GM12878 (cell line): ENCODE measurements at regions not wholly inside any gene's neighbourhood (a gene's known extent, or its start where the extent isn't known, plus 50 kb on each side); places are given as distances from the start of the nearest gene placed in this dataset.

Experiments
- ATAC-seq: fragments of 200-7000 bp; cut with Tn5 transposase; 3 replicates; pipeline ENCODE4 v1.9.1; 2020; ENCODE audit warnings: mild to moderate bottlenecking, moderate library complexity
- BruUV-seq: library from RNA; stranded (reverse); fragments of 400-500 nt; replicated peaks from 2 replicates; lab custom pipeline; 2021; lab: Mats Ljungman, UMichigan
- CTCF ChIA-PET: fragments of 300-600 bp; sonication (Branson Sonifier 250); formaldehyde crosslinking; extraction: SDS; loops from one replicate; lab custom pipeline; 2021; ENCODE audit warnings: inconsistent platforms; lab: Yijun Ruan, JAX
- POLR2A ChIA-PET: fragments of 350-600 bp; formaldehyde crosslinking; extraction: SDS; loops from one replicate; lab custom pipeline; 2021; ENCODE audit warnings: inconsistent platforms; lab: Charles Lee
- RAD21 ChIA-PET: fragments of 300-600 bp; sonication (Branson Sonifier 250); formaldehyde crosslinking; loops from one replicate; lab custom pipeline; 2023; ENCODE audit warnings: antibody characterized with exemption; ENCODE audit not compliant: unreplicated experiment; lab: Charles Lee
- SMC1A ChIA-PET: fragments of 300-600 bp; sonication (Branson Sonifier 250); formaldehyde crosslinking; loops from one replicate; lab custom pipeline; 2023; ENCODE audit not compliant: unreplicated experiment, uncharacterized antibody; lab: Charles Lee
- DNase-seq: peaks from one replicate; pipeline ENCODE4 v3.0.0-alpha.2; 2011; ENCODE audit warnings: low read depth, low spot score
- FAIRE-seq: peaks from 3 replicates; lab custom pipeline; 2011; peaks lifted over from hg19 to GRCh38; lab: Jason Lieb, UNC
- H2AFZ ChIP-seq: 2 replicates; pipeline ENCODE4 v1.6.0; 2011; ENCODE audit warnings: low read depth, low read length, control low read depth; ENCODE audit not compliant: control insufficient read depth
- H3K27ac ChIP-seq: 2 replicates; pipeline ENCODE4 v1.5.1; 2011; ENCODE audit warnings: control low read depth; ENCODE audit not compliant: control insufficient read depth, insufficient read depth
- H3K27me3 ChIP-seq, 2 experiments: replicated peaks in 1 of 2; 2 replicates each; pipeline versions ENCODE4 v1.6.0 to v1.6.1; 2011; ENCODE audit warnings: low read length in 1 of 2; ENCODE audit not compliant: control insufficient read depth in 2 of 2, insufficient read depth in 2 of 2
- H3K36me3 ChIP-seq, 2 experiments: 2 replicates each; pipeline ENCODE4 v1.5.1; 2011; ENCODE audit warnings: low read length in 1 of 2; ENCODE audit not compliant: control insufficient read depth in 2 of 2, insufficient read depth in 2 of 2
- H3K4me1 ChIP-seq: 2 replicates; pipeline ENCODE4 v1.6.1; 2011; ENCODE audit warnings: mild to moderate bottlenecking, low read length, moderate library complexity, mixed read lengths; ENCODE audit not compliant: control insufficient read depth, insufficient read depth
- H3K4me2 ChIP-seq: 2 replicates; pipeline ENCODE4 v1.6.0; 2011; ENCODE audit warnings: control low read depth; ENCODE audit not compliant: control insufficient read depth, insufficient read depth
- H3K4me3 ChIP-seq: fragments of 200-600 bp; sonication (generic); 2 replicates; pipeline ENCODE4 v1.5.1; 2016
- H3K79me2 ChIP-seq: 2 replicates; pipeline ENCODE4 v1.6.0; 2011; ENCODE audit warnings: low read length; ENCODE audit not compliant: control insufficient read depth, insufficient read depth
- H3K9ac ChIP-seq: 2 replicates; pipeline ENCODE4 v1.8.0; 2011; ENCODE audit warnings: low read length, control low read depth, mixed read lengths; ENCODE audit not compliant: control insufficient read depth, insufficient read depth
- H3K9me3 ChIP-seq: replicated peaks from 3 replicates; pipeline ENCODE4 v1.5.1; 2011; ENCODE audit warnings: mild to moderate bottlenecking, low read length; ENCODE audit not compliant: control insufficient read depth, insufficient read depth
- H4K20me1 ChIP-seq: 2 replicates; pipeline ENCODE4 v1.6.0; 2011; ENCODE audit not compliant: control insufficient read depth, insufficient read depth
- CBX3 ChIP-seq: fragments of 200-600 bp; sonication (generic); IDR thresholded peaks from 2 replicates; pipeline ENCODE4 v1.6.1; 2016; ENCODE audit warnings: low read depth, borderline replicate concordance
- CBX5 ChIP-seq: sonication (generic); IDR thresholded peaks from 2 replicates; pipeline ENCODE4 v1.6.1; 2016; ENCODE audit warnings: low read depth, moderate library complexity, mild to moderate bottlenecking, inconsistent platforms
- EGR1 ChIP-seq, 2 experiments: IDR thresholded peaks; 1 replicate in 1 of 2; 2 replicates in 1 of 2; pipeline ENCODE4 v1.6.1; 2011 to 2012; ENCODE audit warnings: low read depth in 2 of 2, low read length in 2 of 2, borderline replicate concordance in 1 of 2, mild to moderate bottlenecking in 1 of 2, moderate library complexity in 1 of 2
- FOS ChIP-seq: IDR thresholded peaks from 3 replicates; pipeline ENCODE4 v1.6.1; 2011; ENCODE audit warnings: borderline replicate concordance; ENCODE audit not compliant: insufficient read length; ENCODE audit errors: extremely low read depth
- FOXM1 ChIP-seq: IDR thresholded peaks from 2 replicates; pipeline ENCODE4 v1.6.1; 2012; ENCODE audit warnings: low read depth, mild to moderate bottlenecking, inconsistent platforms, low read length, moderate library complexity
- GATAD2B ChIP-seq: fragments of 450-650 bp; conservative IDR thresholded peaks from 2 replicates; pipeline ENCODE4 v1.6.1; 2017; ENCODE audit warnings: low read depth, mild to moderate bottlenecking, moderate library complexity
- HDAC6 ChIP-seq: fragments of 200-600 bp; sonication (generic); IDR thresholded peaks from one replicate; pipeline ENCODE4 v1.8.0; 2017; ENCODE audit warnings: antibody characterized with exemption; ENCODE audit not compliant: unreplicated experiment
- IKZF1 ChIP-seq: fragments of 450-650 bp; conservative IDR thresholded peaks from 2 replicates; pipeline ENCODE4 v1.6.1; 2017; ENCODE audit warnings: antibody characterized with exemption, mild to moderate bottlenecking
- JUND ChIP-seq: IDR thresholded peaks from 2 replicates; pipeline ENCODE4 v1.6.1; 2012; ENCODE audit warnings: low read depth, mild to moderate bottlenecking, low read length, improper control_type of control experiment, moderate library complexity
- MEF2B ChIP-seq: fragments of 450-650 bp; IDR thresholded peaks from 2 replicates; pipeline ENCODE4 v1.6.1; 2018; ENCODE audit warnings: mild to moderate bottlenecking, moderate library complexity; ENCODE audit not compliant: partially characterized antibody, poor library complexity, severe bottlenecking
- MXI1 ChIP-seq: fragments of 150-350 bp; IDR thresholded peaks from 2 replicates; pipeline ENCODE4 v1.6.1; 2011; ENCODE audit warnings: low read depth, mild to moderate bottlenecking, inconsistent platforms, low read length, improper control_type of control experiment
- NBN ChIP-seq: fragments of 450-650 bp; IDR thresholded peaks from 2 replicates; pipeline ENCODE4 v1.6.1; 2016
- PML ChIP-seq: IDR thresholded peaks from 2 replicates; pipeline ENCODE4 v1.6.1; 2012; ENCODE audit warnings: low read length, inconsistent platforms
- SREBF2 ChIP-seq: IDR thresholded peaks from 2 replicates; pipeline ENCODE4 v1.6.1; 2012; ENCODE audit warnings: mild to moderate bottlenecking, low read length
- YBX1 ChIP-seq: fragments of 450-650 bp; IDR thresholded peaks from 2 replicates; pipeline ENCODE4 v1.6.1; 2016; ENCODE audit warnings: antibody characterized with exemption
- ZNF207 ChIP-seq: fragments of 450-650 bp; IDR thresholded peaks from 2 replicates; pipeline ENCODE4 v1.6.1; 2014; ENCODE audit warnings: antibody characterized with exemption, mild to moderate bottlenecking, borderline replicate concordance
- ZNF24 ChIP-seq: fragments of 450-650 bp; IDR thresholded peaks from 2 replicates; pipeline ENCODE4 v1.6.1; 2017; ENCODE audit warnings: antibody characterized with exemption, mild to moderate bottlenecking
- WGBS: methylation state at CpG from one replicate; pipeline ENCODE4 v1.1.6; 2016; ENCODE audit warnings: low lambda C conversion rate; ENCODE audit not compliant: insufficient replicate concordance, insufficient coverage; ENCODE audit errors: missing lambda C conversion rate; 5-methylcytosine and 5-hydroxymethylcytosine counted together
- in situ Hi-C: fragments of 300-500 bp; cut with MboI; formaldehyde crosslinking; loops from 9 replicates; pipeline ENCODE4 v1.14.3; 2018; ENCODE audit warnings: mixed read lengths
- intact Hi-C: fragments of 100-400 bp; cut with micrococcal nuclease; formaldehyde crosslinking; loops from one replicate; pipeline ENCODE4 v1.14.2; 2022; ENCODE audit not compliant: unreplicated experiment
- TF ChIP-seq, protein P1 (sequence below): fragments of 450-650 bp; IDR thresholded peaks from 2 replicates; pipeline ENCODE4 v1.6.1; 2017; ENCODE audit warnings: mild to moderate bottlenecking, moderate library complexity

DNA sequence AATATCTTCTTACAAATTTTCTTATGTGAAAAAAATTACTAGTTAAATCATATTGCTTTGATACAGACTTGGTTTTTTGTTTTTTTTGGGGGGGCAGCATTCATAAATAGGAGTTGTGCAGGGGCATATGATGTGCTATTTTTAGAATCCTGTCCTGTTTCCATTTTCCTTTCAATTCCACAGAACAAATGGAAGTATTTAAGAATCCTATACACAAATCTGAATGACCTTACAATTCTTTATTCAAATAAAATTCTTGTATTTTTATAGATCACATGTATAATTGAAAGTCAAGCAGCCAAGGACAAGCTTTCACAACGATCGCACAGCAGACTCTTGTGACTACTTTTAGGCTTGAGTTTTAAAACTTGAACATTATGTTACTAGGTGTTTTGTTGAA is 523.9 kb downstream of the ANKRD50 start:
- intact Hi-C loops: no loop called here
- Histone ChIP-seq H3K27me3 (no peaks in the 10 kb centered on the region), H2AFZ (no peak overlapping the region), H3K4me2 (no peak overlapping the region), H3K4me3 (no peak overlapping the region), H3K9me3 (no peaks in the 10 kb centered on the region), H3K36me3 (no peaks in the 10 kb centered on the region), H3K9ac (no peak overlapping the region), H3K79me2 (no peaks in the 10 kb centered on the region)
- ChIA-PET RAD21 (no interaction called here), POLR2A (no interaction called here)
- no peak for FAIRE-seq
- BruUV-seq: no TSS peak
- no peak for ATAC-seq
- in situ Hi-C loops: no loop called here
- 68% methylated on average over 2 of the region's 2 CpGs for WGBS
- TF ChIP-seq EGR1 (IDR thresholded peaks at IDR 0.05; ENCODE audit: borderline replicate concordance in 1 of 2, low read depth in 2 of 2, low read length in 2 of 2) (no peak), FOS (no peak), FOXM1 (no peak), IKZF1 (no peak), MXI1 (no peak)
- TF ChIP-seq, all 136 proteins: peak for 0
- SMC1A ChIA-PET: no interaction called here
- H3K27ac ChIP-seq: no peak overlapping the region
- DNase-seq: no peak
- no peaks in the 10 kb centered on the region for H4K20me1 ChIP-seq
- CTCF ChIA-PET: no interaction called here
- no peaks in the 10 kb centered on the region for H3K4me1 ChIP-seq

DNA sequence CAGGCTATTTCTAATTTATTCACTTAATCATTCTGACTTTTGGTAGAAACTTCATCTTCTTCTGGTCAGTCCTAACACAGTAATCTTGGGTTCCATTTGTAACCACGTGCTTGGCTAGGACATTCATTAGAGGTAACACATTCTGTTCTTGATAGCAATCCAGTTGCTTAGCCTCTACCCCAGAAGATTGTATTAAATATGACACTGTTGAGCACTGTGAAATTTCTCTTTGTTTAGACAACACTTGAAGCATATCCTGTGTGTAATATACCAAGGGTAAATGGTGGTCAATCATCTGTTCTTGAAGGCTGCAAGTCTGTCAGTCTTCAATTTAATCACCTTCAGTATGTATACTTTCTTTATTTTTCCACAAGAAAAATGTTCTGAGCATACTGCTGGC is 523.0 kb downstream of the ANKRD50 start:
- H3K36me3 ChIP-seq: no peaks in the 10 kb centered on the region
- H3K9ac ChIP-seq: no peak overlapping the region
- FAIRE-seq (no peak), DNase-seq (no peak), ATAC-seq (no peak)
- no peaks in the 10 kb centered on the region for H3K79me2 ChIP-seq
- H3K4me3 ChIP-seq: no peak overlapping the region
- H3K4me1 ChIP-seq: no peaks in the 10 kb centered on the region
- no peak overlapping the region for H3K27ac ChIP-seq
- CTCF ChIA-PET: no interaction called here
- in situ Hi-C loops: no loop called here
- POLR2A ChIA-PET: no interaction called here
- H3K27me3 ChIP-seq: no peaks in the 10 kb centered on the region
- H4K20me1 ChIP-seq: no peaks in the 10 kb centered on the region
- intact Hi-C loops: no loop called here
- BruUV-seq: no TSS peak
- no peak overlapping the region for H3K4me2 ChIP-seq
- no peak overlapping the region for H2AFZ ChIP-seq
- RAD21 ChIA-PET: no interaction called here
- SMC1A ChIA-PET: no interaction called here
- 0% methylated on average over 1 of the region's 1 CpG for WGBS
- H3K9me3 ChIP-seq: no peaks in the 10 kb centered on the region
- TF ChIP-seq JUND: no peak
- TF ChIP-seq PML: no peak
- TF ChIP-seq NBN: no peak
- TF ChIP-seq YBX1: no peak
- no peak for TF ChIP-seq CBX3
- no peak for TF ChIP-seq CBX5
- no peak for TF ChIP-seq ZNF24
- TF ChIP-seq SREBF2: no peak
- no peak for TF ChIP-seq GATAD2B
- TF ChIP-seq MEF2B: no peak
- no peak for TF ChIP-seq ZNF207
- TF ChIP-seq, protein P1, sequence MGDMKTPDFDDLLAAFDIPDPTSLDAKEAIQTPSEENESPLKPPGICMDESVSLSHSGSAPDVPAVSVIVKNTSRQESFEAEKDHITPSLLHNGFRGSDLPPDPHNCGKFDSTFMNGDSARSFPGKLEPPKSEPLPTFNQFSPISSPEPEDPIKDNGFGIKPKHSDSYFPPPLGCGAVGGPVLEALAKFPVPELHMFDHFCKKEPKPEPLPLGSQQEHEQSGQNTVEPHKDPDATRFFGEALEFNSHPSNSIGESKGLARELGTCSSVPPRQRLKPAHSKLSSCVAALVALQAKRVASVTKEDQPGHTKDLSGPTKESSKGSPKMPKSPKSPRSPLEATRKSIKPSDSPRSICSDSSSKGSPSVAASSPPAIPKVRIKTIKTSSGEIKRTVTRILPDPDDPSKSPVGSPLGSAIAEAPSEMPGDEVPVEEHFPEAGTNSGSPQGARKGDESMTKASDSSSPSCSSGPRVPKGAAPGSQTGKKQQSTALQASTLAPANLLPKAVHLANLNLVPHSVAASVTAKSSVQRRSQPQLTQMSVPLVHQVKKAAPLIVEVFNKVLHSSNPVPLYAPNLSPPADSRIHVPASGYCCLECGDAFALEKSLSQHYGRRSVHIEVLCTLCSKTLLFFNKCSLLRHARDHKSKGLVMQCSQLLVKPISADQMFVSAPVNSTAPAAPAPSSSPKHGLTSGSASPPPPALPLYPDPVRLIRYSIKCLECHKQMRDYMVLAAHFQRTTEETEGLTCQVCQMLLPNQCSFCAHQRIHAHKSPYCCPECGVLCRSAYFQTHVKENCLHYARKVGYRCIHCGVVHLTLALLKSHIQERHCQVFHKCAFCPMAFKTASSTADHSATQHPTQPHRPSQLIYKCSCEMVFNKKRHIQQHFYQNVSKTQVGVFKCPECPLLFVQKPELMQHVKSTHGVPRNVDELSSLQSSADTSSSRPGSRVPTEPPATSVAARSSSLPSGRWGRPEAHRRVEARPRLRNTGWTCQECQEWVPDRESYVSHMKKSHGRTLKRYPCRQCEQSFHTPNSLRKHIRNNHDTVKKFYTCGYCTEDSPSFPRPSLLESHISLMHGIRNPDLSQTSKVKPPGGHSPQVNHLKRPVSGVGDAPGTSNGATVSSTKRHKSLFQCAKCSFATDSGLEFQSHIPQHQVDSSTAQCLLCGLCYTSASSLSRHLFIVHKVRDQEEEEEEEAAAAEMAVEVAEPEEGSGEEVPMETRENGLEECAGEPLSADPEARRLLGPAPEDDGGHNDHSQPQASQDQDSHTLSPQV: no peak
- TF ChIP-seq HDAC6: no peak
